NCI-H2107 (cell line): ENCODE measurements at regions not wholly inside any gene's neighbourhood (a gene's known extent, or its start where the extent isn't known, plus 50 kb on each side); places are given as distances from the start of the nearest gene placed in this dataset.
"Not testable (repeated sequence)": the region's sequence is repeated elsewhere in the genome, so short reads cannot be mapped to it uniquely, and the experiment has no call there.

Source experiments
- DNase-seq: peaks from one replicate; lab custom pipeline; 2025; lab: John Stamatoyannopoulos, UW

GRCh38 chr1:194410756-194411155, 1224.3 kb upstream of the B3GALT2 start:
- no peak for DNase-seq

DNA sequence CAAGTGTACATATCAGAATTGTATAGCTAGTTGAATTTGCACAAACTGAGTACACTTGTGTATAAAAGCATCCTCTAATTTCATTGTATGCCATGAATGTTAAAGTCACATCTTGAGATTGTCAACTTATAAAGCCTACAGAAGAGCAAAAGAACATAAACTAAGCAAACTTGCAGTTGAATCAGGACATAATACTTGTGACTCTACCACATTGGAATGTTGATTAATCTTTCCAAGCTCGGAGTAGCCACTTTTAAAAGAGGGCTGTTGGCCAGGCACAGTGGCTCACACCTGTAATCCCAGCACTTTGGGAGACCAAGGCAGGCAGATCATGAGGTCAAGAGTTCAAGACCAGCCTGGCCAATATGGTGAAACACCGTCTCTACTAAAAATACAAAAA, 1220.8 kb upstream of the B3GALT2 start:
- not testable (repeated sequence) for DNase-seq

DNA sequence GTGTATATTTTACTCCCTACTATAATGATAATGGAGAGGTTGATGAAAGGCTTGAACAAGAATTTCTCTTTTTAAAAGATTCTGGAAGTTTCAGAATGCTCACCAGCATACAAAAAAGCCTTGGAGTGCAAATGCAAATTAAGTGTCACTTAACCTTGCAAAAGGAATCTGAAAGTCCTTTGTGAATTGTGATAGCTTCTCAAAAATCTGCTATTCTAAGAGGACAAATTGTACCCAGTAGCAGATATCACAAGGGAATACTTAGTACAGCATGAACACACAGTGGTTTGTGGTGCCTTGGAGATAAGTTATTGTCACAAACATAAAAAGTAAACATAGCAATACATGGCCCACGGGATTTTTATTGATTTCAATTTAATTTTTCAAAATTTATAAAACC, 1208.3 kb upstream of the B3GALT2 start:
- no peak for DNase-seq

DNA sequence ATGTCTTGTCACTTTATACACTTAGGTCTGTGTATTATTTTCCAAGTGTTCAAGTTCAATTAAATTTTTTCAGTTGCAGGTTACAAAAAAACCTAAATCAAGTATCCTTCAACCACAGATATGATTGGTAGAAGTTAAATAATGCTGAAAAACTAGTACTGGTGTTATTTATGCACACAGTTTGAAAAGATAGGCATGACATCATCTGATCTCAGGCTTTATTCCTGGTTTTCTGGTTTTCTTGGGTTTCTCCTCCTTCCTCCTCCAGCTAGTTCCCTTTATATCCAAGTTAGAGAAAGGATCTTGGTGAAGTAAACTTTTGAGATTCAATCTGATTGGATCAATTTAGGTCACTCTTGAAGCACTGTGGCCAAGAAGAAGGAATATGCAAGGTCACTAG, 1201.1 kb upstream of the B3GALT2 start:
- DNase-seq: no peak

DNA sequence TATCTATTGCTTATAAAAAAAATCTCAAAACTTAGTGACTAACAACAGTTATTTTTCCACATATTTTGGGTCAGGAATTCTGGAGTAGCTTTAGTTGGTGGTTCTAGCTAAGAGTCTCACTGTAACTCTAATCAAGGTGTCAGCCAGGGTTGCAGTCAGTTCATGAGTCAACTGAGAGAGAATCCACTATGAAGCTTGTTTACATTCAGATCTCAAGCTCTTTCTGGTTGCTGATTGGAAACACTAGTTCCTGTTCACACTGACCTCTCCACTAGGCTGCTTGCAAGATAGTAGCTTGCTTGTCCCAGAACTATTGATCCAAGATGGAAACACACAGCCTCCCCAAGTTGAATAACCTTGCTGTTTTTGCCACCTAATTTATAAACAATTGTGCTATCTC, 1192.1 kb upstream of the B3GALT2 start:
- DNase-seq: no peak

- DNase-seq: no peak
Measured at GRCh38 chr1:194374649-194375048, 1188.2 kb upstream of the B3GALT2 start.

DNA sequence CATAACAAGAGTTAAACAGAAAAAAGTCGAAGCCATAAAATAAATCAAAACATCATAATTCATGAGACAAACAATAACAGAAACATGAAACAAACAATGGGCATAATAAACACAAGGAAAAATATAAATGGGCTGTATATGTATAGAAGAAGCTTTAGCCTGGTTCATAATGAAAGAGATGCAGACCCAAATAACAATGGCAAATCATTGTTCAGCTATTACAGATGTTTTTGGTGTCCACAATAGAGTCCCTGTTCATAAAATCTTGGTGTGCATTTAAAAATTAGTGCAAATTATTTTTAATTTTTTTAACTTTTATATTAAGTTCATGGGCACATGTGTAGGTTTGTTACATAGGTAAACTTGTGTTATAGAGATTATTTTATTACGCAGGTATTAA, 1185.9 kb upstream of the B3GALT2 start:
- no peak for DNase-seq

DNA sequence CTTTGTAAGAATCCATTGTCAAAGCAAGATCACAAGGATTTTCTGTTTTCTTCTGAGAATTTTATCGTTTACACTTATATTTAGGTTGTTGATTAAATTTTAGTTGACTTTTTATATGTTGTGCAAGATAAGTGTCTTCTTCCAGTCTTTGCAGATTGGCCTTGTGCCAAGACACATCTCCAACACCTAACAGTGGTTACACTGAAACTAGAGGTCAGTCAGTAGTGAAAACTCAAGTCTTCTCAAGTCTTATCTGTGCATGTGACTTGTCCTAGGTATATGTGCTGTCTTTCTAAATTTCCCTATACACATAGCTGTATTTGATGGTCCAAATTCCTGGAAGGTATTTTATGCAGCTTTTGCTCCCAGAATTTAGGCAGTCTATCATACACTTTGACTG, 1183.2 kb upstream of the B3GALT2 start:
- DNase-seq: no peak

- DNase-seq: no peak
Measured at GRCh38 chr1:194369060-194369459, 1182.6 kb upstream of the B3GALT2 start.

DNA sequence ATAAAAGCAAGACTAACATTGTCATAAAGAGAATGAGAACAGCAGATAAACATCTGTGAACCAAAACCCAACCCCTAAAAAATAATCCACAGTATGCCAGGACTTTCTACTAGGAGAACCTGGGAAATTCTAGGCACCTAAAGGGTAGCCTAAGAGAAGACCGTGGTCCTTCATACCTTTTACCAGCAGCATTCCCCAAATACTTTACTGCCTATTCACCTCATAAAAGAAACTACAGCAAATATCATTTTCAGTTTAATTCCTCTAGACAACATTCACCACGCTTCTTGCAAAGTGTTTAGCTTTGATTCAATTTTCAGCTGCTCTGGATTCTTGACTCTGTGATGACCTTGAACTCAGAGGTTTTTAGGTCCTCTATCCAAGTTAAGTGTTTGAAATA, 1180.7 kb upstream of the B3GALT2 start:
- DNase-seq: no peak

DNA sequence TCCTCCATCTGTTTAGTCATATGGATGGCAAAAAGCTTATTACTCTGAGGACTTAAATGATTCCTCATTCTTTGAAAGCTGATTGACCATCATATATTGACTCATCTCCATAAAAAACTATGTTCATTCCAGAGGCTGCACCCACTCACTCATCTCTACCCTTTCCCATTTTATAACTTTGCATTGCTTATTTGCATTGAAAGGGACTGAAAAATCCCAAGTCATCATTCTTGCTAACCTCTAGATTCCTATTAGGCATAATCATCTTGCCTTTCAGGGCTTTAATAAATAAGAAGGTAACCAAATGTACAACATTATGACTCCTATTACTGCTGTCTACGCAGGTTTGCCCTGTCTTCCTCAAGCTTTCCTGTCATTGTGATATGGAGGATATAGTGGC, 1180.3 kb upstream of the B3GALT2 start:
- no peak for DNase-seq

- DNase-seq: no peak
Measured at GRCh38 chr1:194362327-194362726, 1175.9 kb upstream of the B3GALT2 start.

DNA sequence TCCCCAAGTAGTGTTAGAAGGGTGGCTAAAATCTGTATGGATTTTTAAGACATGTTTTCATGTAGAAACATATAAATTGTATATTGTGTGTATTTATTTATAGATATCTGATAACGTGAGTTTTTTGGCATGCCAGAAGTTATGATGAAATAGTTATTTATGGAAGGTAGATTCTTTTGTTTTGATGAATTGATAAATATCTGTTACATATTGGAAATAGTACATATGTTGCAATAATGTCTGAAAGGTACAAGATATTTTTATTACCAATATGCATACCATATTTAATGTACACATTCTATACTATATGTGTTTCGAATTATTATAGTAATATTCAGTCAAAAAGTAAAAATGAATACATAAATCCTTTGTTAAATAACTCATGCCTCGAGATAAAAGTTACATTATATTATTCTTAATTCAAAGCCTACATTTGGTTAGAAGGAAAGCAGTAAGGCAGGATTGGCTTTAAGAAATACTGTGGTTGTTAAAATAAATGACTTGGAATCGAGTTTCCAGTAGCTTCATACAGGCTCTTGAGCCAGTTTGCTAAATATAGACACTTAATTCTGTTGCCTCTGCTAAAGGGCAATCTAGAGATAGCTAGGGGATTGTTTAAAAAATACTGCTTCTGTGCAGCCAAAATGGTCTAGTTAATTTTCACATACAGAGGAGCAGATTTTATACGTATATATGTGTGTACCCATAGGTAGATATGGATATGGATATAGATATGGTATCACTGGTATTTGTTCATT, 1175.1 kb upstream of the B3GALT2 start:
- no peak for DNase-seq

- no peak for DNase-seq
Measured at GRCh38 chr1:194358208-194358581, 1171.8 kb upstream of the B3GALT2 start.

- DNase-seq: not testable (repeated sequence)
Measured at GRCh38 chr1:194357573-194358207, 1171.3 kb upstream of the B3GALT2 start.

GRCh38 chr1:194355488-194356106, 1169.2 kb upstream of the B3GALT2 start:
- DNase-seq: no peak

- DNase-seq: no peak
Measured at GRCh38 chr1:194353121-194353520, 1166.7 kb upstream of the B3GALT2 start.

GRCh38 chr1:194347200-194347599, 1160.8 kb upstream of the B3GALT2 start:
- DNase-seq: no peak

DNA sequence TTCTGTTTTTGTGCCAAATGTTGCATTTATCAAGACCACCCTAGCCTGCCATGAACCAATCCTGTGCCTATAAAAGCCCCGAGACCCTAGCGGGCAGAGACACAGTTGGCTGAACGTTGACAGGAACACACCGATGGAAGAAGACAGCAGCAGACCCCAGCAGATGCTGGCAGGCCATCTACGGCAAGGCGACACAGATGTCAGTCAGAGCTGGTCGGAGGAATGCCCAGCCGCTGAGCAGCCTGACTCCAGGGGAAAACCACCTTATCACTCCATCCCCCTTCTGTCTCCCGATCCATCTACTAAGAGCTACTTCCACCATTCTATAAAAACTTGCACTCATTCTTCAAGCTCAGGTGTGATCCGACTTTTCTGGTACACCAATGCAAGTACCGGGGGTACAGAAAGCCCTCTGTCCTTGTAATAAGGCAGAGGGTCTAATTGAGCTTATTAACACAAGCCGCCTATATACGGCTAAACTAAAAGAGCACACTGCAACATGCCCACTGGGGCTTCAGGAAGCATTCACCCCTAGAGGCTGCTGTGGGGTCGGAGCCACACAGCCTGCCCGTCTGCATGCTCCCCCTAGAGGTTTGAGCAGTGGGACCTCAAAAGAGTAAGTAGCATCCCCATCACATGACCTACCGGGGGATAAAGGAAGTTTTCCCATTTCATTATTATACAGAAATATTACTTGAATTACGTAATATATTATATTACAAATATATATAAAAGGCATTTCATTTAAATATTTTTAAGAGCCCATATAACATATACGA, 1156.3 kb upstream of the B3GALT2 start:
- DNase-seq: no peak

GRCh38 chr1:194341587-194341986, 1155.2 kb upstream of the B3GALT2 start:
- no peak for DNase-seq

DNA sequence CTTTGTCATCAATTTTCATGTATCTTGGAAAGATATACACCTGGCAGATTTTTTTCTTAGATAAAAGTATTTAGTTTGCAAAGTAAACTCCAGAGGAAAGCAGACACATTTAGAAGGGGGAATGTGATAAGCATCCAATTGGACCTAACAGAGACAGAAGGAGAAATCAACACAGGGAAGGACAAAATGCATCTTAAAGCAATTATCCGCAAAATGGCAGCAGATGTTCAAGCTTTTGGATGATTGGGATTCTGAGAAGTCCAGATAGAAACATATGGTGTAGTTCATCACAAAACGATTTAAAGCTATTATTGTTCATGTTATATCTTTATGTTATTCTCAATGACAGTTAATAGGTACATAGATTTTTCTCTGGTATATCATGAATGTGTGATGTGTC, 1153.1 kb upstream of the B3GALT2 start:
- no peak for DNase-seq

GRCh38 chr1:194338241-194338948, 1152.0 kb upstream of the B3GALT2 start:
- DNase-seq: no peak
